ENCODE measurements at regions not wholly inside any gene's neighbourhood (a gene's known extent, or its start where the extent isn't known, plus 50 kb on each side); places are given as distances from the start of the nearest gene placed in this dataset.
"Not testable (repeated sequence)": the region's sequence is repeated elsewhere in the genome, so short reads cannot be mapped to it uniquely, and the experiment has no call there.

DNA sequence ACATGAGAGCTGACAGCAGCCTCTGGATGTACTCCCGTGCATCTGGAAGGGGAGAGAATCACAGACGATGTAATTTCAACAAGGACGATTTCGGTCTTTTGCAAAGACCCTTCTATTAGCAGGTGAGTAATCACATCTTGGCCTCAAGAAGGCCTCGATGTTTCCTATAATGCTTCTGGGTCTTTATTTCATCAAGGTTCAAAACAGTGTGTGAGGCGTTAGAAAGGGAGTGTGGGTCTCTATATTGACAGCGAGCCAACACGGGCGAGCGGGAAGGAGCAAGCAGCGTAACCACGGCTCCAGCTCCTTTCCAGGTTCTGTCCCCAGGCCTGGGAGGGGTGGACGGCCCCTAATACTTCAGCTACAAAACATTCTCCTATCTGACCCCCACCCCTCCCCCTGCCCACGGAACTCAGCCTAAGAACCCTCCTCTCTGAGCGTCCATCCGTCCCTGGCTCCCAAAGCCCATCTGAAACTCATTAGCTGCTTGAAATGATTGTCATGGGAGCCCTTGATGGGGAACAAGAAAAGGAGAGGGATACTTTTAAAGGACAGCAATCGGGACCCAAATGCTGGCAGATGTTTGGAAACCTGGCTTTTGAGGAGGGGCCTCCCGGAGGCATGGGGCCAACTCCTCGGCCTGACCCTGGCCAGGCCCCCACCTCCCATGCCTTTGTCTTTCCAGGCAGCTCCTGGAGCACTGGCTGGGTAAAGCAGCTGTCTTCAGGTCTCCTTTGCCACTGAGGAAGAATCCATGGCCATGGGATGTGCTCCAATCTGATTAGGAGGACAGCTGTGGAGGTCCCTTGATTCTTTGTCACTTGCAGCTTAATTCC, 250.8 kb downstream of the FOXD2 start:
- no peak for DNase-seq

DNA sequence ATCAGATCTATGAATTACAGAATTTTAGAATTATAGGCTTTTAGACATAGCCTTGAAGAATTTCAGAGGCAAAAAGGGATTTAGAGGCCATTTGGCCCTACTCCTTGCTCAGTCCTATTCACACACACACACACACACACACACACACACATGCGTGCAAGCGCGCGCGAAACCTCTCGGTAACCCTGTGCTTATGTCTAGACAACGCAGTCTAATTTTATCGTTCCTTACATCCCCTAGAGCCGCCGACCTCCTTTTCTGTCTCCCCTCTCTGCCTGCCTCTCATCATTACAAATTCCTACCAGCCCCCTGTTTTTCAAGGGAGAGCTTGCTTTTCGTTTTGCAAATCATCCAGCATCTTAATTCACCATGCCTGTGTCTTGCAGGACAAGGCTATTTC, 252.1 kb downstream of the FOXD2 start:
- DNase-seq: no peak

DNA sequence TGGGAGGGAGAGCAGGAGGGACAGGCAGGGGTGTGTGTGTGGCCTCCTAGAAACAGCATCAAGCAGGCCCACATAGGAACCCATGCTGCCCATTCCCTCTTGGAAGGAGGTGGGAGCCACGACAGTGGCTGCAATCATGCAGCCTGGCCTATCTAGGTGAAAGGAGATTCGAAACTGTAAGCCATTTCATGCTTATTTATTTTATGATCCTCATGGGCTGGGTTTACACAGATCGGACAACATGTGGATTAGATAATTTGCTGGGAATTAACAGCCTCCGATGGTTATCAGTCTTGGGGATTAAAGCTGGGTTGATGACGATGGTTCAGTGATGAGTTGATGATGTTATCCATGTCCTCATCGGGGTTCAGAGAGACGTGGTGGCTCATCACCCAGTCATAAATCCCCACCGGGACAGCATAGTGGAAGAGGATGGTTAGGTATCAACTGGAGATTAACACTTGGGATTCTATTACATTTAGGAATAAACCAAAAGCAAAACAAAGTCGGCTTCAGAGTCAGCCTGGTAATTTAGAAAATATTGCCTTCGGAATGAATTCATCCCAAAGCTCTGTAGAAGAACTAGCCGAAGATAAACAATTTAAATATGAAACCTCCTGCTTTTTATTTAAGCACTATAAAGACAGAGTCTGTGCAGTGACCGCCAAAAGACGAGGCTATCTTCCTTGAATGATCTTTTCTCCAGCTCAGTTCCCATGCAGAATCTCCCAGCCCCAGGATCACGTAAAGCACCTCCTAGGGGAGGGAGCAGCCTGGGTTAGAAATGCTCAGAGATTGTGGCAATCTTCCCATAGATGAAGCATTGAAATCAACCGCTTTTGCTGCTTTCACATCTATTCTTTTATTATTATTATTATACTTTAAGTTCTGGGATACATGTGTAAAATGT, 252.8 kb downstream of the FOXD2 start:
- no peak for DNase-seq

DNA sequence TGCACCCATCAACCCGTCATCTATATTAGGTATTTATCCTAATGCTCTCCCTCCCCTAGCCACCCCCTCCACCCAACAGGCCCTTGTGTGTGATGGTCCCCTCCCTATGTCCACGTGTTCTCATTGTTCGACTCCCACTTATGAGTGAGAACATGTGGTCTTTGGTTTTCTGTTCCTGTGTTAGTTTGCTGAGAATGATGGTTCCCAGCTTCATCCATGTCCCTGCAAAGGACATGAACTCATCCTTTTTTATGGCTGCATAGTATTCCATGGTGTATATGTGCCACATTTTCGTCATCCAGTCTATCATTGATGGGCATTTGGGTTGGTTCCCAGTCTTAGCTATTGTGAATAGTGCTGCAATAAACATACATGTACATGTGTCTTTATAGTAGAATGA, 253.4 kb downstream of the FOXD2 start:
- not testable (repeated sequence) for DNase-seq

DNA sequence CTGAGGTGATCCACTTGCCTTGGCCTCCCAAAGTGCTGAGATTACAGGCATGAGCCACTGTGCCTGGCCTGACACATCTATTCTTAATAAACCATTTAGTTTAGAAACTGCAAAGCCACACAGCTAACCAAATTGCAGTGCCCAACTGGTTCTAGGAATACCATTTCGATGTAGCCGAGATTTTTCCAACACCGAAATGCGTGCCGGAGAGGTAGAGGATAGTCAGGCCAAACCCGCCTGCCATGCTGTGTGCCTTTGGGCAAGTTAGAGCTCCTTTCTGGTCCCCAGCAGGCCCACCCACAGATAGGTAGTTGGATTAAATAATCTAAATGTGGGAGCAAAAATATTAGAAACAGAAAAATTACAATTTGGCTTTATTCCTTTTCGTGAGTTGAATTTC, 254.4 kb downstream of the FOXD2 start:
- no peak for DNase-seq

GRCh38 chr1:47693115-47693514, 255.3 kb downstream of the FOXD2 start:
- no peak for DNase-seq

DNA sequence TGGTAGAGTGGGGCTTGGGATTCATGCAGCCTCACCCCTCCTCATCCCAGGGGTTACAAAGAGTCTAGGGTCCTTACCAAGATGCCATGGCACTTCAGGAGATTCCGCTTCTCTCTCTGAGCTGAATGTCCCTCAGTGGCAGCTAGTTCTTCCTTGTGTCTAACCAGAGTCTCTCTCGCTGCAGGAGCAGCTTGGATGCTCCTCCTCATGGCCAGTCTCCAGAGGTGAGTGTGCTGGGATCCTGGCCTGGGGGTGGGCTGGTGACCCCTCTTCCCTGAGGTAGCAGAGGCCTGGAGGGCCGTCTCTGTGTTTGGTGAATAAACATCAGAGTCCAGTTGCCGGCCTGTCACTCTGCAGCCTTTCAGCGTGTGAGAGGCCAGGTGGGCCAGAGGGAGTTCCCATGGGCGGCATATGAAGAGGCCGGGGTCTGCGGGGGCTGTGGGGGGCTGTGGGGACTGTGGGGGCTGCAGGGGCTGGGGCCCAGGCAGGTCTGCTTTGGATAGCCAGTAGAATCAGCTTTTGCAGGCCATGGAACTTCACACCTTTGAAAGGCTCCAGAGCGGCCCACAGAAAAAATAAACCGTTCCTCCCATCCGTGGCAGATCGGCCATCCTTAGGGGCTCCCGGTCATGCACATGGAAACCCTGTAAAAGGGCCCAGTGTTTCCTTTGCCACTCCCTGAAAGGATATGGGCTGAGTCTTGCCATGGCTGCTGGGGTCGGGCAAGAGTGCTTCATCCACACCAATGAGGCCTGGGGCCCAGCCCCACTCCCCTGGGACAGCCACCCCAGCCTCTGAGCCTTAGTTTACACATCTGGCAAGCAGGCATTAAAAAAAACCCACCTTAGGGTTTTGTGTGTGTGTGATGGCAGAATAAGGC, 256.4 kb downstream of the FOXD2 start:
- no peak for DNase-seq

DNA sequence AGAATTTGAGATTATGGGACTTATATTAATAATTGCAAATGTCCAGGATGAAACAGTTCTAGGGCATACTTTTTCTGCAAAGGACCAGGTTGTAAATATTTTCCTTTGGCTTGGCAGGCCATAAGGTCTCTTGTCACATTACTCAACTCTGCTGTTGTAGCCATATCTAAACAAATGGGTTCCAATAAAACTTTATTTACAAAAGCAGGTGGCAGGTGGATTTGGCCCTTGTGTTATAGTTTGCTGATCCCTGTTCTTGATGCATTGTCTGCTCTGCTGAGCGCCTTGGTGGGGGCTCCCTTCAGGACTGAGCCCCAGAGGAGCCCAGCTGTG, 258.5 kb downstream of the FOXD2 start:
- DNase-seq: no peak

DNA sequence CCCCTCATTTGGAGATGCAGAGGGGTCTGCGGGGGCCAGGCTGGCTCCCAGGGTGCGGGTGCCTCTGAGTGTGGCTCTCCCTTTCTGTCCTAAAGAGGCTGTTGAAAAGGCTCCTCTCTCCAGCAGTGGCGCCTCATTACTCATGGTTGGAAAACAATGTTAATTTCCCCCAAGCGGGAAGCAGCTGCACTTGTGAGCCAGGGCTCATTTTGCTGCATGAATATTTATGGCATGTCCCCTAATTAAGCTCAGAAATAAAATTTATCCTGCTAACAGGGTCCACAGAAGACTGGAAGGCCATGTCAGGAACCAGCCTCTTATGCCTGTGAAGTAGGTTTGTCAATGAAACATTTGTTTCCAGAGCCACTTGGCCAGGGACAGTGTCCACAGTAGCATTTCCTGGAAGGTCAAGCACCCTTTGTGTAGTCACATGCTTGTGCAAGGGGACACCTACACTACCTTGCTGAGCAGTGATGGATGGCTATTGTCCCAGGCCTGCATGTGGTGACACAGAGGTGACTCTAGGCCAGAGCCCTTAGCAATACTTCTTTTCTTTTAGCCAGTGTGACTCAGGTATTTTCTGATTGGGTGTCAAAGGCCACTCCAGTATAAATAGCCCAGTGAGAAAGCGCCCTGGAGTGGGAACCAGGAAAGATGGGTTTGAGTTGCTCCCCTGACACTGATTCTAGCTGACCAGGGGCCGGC, 259.0 kb downstream of the FOXD2 start:
- DNase-seq: no peak

- DNase-seq: no peak
Measured at GRCh38 chr1:47697616-47698335, 259.9 kb downstream of the FOXD2 start.

GRCh38 chr1:47699492-47700235, 261.8 kb downstream of the FOXD2 start:
- no peak for DNase-seq

GRCh38 chr1:47701283-47701682, 263.4 kb downstream of the FOXD2 start:
- DNase-seq: no peak

GRCh38 chr1:47701741-47702515, 264.1 kb downstream of the FOXD2 start:
- DNase-seq: no peak

DNA sequence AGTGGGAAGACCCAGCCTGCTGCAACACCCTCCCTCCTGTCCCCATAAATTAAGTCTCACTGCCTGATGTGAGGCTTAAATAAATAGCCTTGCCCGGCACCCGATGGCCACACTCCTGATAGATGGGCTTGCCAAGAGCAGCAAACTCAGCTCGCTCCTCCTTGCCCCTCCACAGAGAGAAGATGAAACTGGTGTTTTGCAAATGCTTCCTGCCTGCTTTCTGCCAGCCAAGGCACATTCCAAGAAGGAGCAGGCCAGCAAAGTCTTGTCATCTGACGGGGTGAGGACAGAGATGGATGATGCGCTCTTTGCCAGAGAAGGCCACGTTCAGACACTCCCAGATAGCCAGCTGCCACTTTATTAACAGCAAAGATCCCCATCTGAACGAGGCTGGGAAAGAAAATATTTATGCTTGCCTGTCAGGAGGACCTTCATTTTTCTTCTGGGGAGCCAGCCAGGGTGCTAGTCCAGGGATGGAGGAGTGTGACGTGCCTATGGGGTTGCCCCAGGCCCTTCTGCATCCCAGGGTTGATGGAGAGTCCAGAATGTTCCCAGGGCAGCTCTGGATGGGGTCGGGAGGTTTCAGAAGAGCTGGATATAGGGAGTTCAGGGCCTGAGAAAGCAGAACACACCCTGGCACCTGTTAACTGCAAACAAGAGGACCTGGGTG, 265.4 kb downstream of the FOXD2 start:
- no peak for DNase-seq

GRCh38 chr1:47703981-47704596, 266.2 kb downstream of the FOXD2 start:
- peak; percentile 49 for DNase-seq

DNA sequence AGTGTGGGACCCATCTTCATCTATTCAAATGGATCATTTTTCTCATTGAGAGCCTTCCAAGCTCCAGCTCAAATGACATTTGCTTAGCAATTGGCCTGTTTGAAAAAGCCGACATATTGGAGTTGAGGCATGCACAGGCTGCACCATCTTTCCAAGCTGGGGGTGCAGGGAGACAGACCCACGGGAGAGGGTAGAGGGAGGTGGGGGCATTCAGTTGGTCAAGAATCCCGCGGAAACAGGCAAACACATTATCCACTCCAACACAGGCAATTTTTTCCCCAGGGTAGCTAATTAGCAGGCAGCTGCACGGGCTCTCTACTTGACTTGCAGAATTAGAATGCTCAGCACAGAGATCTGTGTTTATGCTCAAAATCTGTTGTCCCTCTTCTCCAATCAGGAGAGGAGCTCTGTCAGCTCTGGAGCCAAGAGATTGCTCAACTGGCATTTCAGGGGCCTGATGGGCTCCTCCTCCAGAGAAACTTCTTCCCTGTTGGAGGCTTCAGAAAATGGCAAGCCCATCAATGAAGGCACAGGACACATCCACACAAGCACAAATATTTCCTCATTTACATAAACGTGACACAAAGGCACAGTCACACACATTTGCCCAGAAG, 267.8 kb downstream of the FOXD2 start:
- DNase-seq: no peak

- no peak for DNase-seq
Measured at GRCh38 chr1:47707503-47707902, 269.7 kb downstream of the FOXD2 start.

DNA sequence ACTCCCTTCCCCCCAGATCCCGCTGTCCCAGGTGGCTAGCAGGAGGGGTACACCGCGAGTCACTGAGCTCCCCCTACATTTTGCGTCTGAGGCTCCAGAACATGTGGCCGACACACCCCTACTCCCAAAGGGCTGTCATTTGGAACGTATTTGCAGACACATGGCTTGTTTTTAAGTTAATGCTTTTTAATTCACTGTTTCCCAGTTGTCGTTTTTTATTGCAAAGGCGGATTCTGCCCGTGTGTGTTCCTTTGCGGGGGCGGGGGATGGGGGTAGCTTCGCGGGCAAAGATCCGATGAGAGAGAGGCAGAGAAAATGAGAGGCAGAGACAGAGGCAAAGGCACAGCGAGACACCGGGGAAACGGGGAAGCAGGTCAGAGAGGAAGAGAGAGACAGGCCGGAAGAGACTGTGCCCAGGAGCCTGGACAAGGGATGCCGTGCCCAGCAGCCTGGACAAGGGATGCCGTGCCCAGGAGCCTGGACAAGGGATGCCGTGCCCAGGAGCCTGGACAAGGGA, 270.2 kb downstream of the FOXD2 start:
- no peak for DNase-seq

GRCh38 chr1:47708658-47709018, 270.8 kb downstream of the FOXD2 start:
- DNase-seq: no peak
